Ovary (tissue), 7 donors: ENCODE measurements at regions not wholly inside any gene's neighbourhood (a gene's known extent, or its start where the extent isn't known, plus 50 kb on each side); places are given as distances from the start of the nearest gene placed in this dataset.

Experiments used
- DNase-seq, 5 donors: peaks; one replicate each; pipeline ENCODE4 v3.0.0-alpha.2; 2019 to 2020
- H3K27ac ChIP-seq, 2 donors: fragments of 200-600 bp; one replicate each; pipeline versions ENCODE4 v1.5.1 to v1.8.0; 2019 to 2022
- H3K27me3 ChIP-seq: fragments of 200-600 bp; one replicate; pipeline ENCODE4 v1.8.0; 2022
- H3K36me3 ChIP-seq: fragments of 200-600 bp; sonication (generic); one replicate; pipeline ENCODE4 v1.5.1; 2019
- H3K4me1 ChIP-seq: one replicate; pipeline ENCODE4 v1.8.1; 2013; ENCODE audit warnings: mild to moderate bottlenecking, moderate library complexity; ENCODE audit not compliant: insufficient read depth
- H3K4me3 ChIP-seq: fragments of 200-600 bp; sonication (generic); one replicate; pipeline ENCODE4 v1.5.1; 2017
- H3K9me3 ChIP-seq, 2 donors: fragments of 200-600 bp in 1 of 2; sonication (generic) in 1 of 2; one replicate each; pipeline versions ENCODE4 v1.5.1 to v1.8.1; 2013 to 2019; ENCODE audit warnings: mild to moderate bottlenecking in 1 of 2, moderate library complexity in 1 of 2
- EP300 ChIP-seq: sonication (generic); formaldehyde crosslinking; IDR thresholded peaks from one replicate; pipeline ENCODE4 v1.6.1; 2017; ENCODE audit warnings: antibody characterized with exemption
- POLR2A ChIP-seq: fragments of 450-650 bp; IDR thresholded peaks from one replicate; pipeline ENCODE4 v1.6.1; 2017; ENCODE audit warnings: antibody characterized with exemption, mild to moderate bottlenecking, moderate library complexity
- WGBS, 3 donors: extraction: QIAGEN DNeasy Blood & Tissue Kit in 1 of 3; methylation state at CpG; one replicate each; pipeline versions ENCODE4 v1.1.5 to v1.1.7; 2013 to 2017; 5-methylcytosine and 5-hydroxymethylcytosine counted together
- intact Hi-C, 4 donors: fragments of 100-400 bp; cut with DNase I; formaldehyde crosslinking; loops; one replicate each; pipeline versions ENCODE4 v1.11.0 to v1.15.1; 2022 to 2023
- TF ChIP-seq, protein P1 (sequence below), 3 donors: fragments of 450-650 bp in 2 of 3; fragments of 200-600 bp in 1 of 3; IDR thresholded peaks; one replicate each; pipeline versions ENCODE4 v1.5.1 to v1.8.0; 2016 to 2022; ENCODE audit warnings: antibody characterized with exemption in 3 of 3, mild to moderate bottlenecking in 1 of 3
- donor health status: DM: no; HTN: no; CAD: no; lungs with moderate emphysema.
- donor health status: DM: no; HTN: no; CAD: no.
- donor health status: Bipolar disorder and iron deficiency.
- donor health status: DM: no; HTN: no; CAD: no.
- donor health status: DM: yes; HTN: yes; CAD: no.

- no peak for DNase-seq
- intact Hi-C loops, result no loop called here
- no peak for TF ChIP-seq EP300
- TF ChIP-seq POLR2A, result no peak
- TF ChIP-seq, protein P1, sequence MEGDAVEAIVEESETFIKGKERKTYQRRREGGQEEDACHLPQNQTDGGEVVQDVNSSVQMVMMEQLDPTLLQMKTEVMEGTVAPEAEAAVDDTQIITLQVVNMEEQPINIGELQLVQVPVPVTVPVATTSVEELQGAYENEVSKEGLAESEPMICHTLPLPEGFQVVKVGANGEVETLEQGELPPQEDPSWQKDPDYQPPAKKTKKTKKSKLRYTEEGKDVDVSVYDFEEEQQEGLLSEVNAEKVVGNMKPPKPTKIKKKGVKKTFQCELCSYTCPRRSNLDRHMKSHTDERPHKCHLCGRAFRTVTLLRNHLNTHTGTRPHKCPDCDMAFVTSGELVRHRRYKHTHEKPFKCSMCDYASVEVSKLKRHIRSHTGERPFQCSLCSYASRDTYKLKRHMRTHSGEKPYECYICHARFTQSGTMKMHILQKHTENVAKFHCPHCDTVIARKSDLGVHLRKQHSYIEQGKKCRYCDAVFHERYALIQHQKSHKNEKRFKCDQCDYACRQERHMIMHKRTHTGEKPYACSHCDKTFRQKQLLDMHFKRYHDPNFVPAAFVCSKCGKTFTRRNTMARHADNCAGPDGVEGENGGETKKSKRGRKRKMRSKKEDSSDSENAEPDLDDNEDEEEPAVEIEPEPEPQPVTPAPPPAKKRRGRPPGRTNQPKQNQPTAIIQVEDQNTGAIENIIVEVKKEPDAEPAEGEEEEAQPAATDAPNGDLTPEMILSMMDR (IDR thresholded peaks at IDR 0.05), result no peak
- Histone ChIP-seq H3K27me3 (no peaks in the 10 kb centered on the region), H3K27ac (no peak overlapping the region), H3K9me3 (no peaks in the 10 kb centered on the region), H3K36me3 (no peaks in the 10 kb centered on the region), H3K4me3 (no peak overlapping the region), H3K4me1 (no peaks in the 10 kb centered on the region)
- WGBS, 3 donors, result 46 to 56% (median 56%) methylated on average over 4 of the region's 4 CpGs
Measured at GRCh38 chr2:234703258-234703657, 206.4 kb upstream of the ARL4C start.

GRCh38 chr2:234702731-234703225 is 205.9 kb upstream of the ARL4C start:
- TF ChIP-seq, protein P1 (IDR thresholded peaks at IDR 0.05), result no peak
- TF ChIP-seq EP300 (no peak), POLR2A (no peak)
- no peak for DNase-seq
- Histone ChIP-seq H3K9me3 (no peaks in the 10 kb centered on the region), H3K4me1 (no peaks in the 10 kb centered on the region), H3K27me3 (no peaks in the 10 kb centered on the region), H3K4me3 (no peak overlapping the region), H3K36me3 (no peaks in the 10 kb centered on the region), H3K27ac (no peak overlapping the region)
- 77 to 81% (median 78%) methylated on average over 12 of the region's 12 CpGs for WGBS, 3 donors
- intact Hi-C loops, result no loop called here

DNA sequence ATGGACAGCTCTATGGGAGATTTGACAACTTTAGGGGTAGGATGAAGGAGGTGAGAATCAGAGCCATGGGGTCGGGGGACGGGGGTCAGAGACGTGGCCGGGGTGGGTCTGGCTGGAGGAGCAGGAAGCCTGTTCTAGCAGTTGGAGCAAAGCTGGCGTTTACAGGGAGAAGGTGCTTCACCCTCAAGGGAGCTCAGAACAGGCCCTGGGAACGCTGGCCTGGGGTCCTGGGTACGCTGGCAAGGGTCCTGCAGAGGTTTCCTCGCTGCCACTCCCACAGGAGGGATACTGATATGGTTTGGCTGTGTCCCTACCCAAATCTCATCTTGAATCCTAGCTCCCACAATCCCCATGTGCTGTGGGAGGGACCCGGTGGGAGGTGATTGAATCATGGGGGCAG is 205.0 kb upstream of the ARL4C start:
- WGBS, 3 donors, result 85 to 95% (median 88%) methylated on average over 9 of the region's 9 CpGs

GRCh38 chr2:234701421-234701820 is 204.5 kb upstream of the ARL4C start:
- WGBS, 3 donors, result 89 to 92% (median 90%) methylated on average over 6 of the region's 6 CpGs
- H3K4me1 ChIP-seq, result no peaks in the 10 kb centered on the region
- intact Hi-C loops, result no loop called here
- H3K36me3 ChIP-seq, result no peaks in the 10 kb centered on the region
- H3K27ac ChIP-seq, result no peak overlapping the region
- no peaks in the 10 kb centered on the region for H3K9me3 ChIP-seq
- TF ChIP-seq POLR2A (no peak), EP300 (no peak)
- TF ChIP-seq, protein P1 (IDR thresholded peaks at IDR 0.05), result no peak
- no peaks in the 10 kb centered on the region for H3K27me3 ChIP-seq
- DNase-seq, result no peak
- no peak overlapping the region for H3K4me3 ChIP-seq

More for the DNA sequence above, 205.0 kb upstream of the ARL4C start:
- no peak for TF ChIP-seq POLR2A
- TF ChIP-seq EP300, result no peak
- TF ChIP-seq, protein P1 (IDR thresholded peaks at IDR 0.05), result no peak
- no peak for DNase-seq
- Histone ChIP-seq H3K36me3 (no peaks in the 10 kb centered on the region), H3K4me1 (no peaks in the 10 kb centered on the region), H3K4me3 (no peak overlapping the region), H3K27me3 (no peaks in the 10 kb centered on the region), H3K27ac (no peak overlapping the region), H3K9me3 (no peaks in the 10 kb centered on the region)
- intact Hi-C loops, result no loop called here
